BE2C (cell line): ENCODE measurements at regions not wholly inside any gene's neighbourhood (a gene's known extent, or its start where the extent isn't known, plus 50 kb on each side); places are given as distances from the start of the nearest gene placed in this dataset.
A peak's percentile ranks its signal among the peaks of the same experiment; 100 is the strongest.

Source experiments
- DNase-seq: peaks from one replicate; pipeline ENCODE4 v3.0.0-alpha.2; 2020
- H3K27me3 ChIP-seq: fragments of 250-450 bp; sonication (Bioruptor Pico); 2 replicates; pipeline ENCODE4 v1.5.1; 2020; ENCODE audit warnings: mild to moderate bottlenecking
- H3K36me3 ChIP-seq: fragments of 250-450 bp; sonication (Bioruptor Pico); 2 replicates; pipeline ENCODE4 v1.5.1; 2020; ENCODE audit warnings: mild to moderate bottlenecking
- H3K4me1 ChIP-seq: fragments of 250-450 bp; sonication (Bioruptor Pico); 2 replicates; pipeline ENCODE4 v1.5.1; 2020
- H3K4me3 ChIP-seq: 2 replicates; pipeline ENCODE4 v1.5.1; 2011; ENCODE audit warnings: low read depth, low read length
- H3K9me3 ChIP-seq: fragments of 250-450 bp; sonication (Bioruptor Pico); 2 replicates; pipeline ENCODE4 v1.5.1; 2020
- CTCF ChIP-seq: IDR thresholded peaks from 2 replicates; pipeline ENCODE4 v1.5.1; 2012; ENCODE audit warnings: mild to moderate bottlenecking, low read depth, low read length

GRCh38 chr1:5793516-5793915 is 198.7 kb downstream of the NPHP4 start:
- no peak for TF ChIP-seq CTCF
- no peak overlapping the region for H3K4me3 ChIP-seq
- DNase-seq, result no peak
- no peaks in the 10 kb centered on the region for H3K36me3 ChIP-seq
- H3K27me3 ChIP-seq, result no peaks in the 10 kb centered on the region
- no peaks in the 10 kb centered on the region for H3K9me3 ChIP-seq
- H3K4me1 ChIP-seq, result no peaks in the 10 kb centered on the region

- no peaks in the 10 kb centered on the region for H3K36me3 ChIP-seq
- no peak for TF ChIP-seq CTCF
- no peak overlapping the region for H3K4me3 ChIP-seq
- no peaks in the 10 kb centered on the region for H3K9me3 ChIP-seq
- no peak for DNase-seq
- no peaks in the 10 kb centered on the region for H3K4me1 ChIP-seq
- H3K27me3 ChIP-seq, result no peaks in the 10 kb centered on the region
These were observed 211.1 kb downstream of the NPHP4 start for GRCh38 chr1:5781079-5781478.

- no peak for DNase-seq
- TF ChIP-seq CTCF, result no peak
- Histone ChIP-seq H3K36me3 (no peaks in the 10 kb centered on the region), H3K4me3 (no peak overlapping the region), H3K27me3 (no peaks in the 10 kb centered on the region), H3K4me1 (no peaks in the 10 kb centered on the region), H3K9me3 (no peaks in the 10 kb centered on the region)
These were observed 211.9 kb downstream of the NPHP4 start for GRCh38 chr1:5780324-5780716.

GRCh38 chr1:5779608-5780323 is 212.5 kb downstream of the NPHP4 start:
- Histone ChIP-seq H3K9me3 (no peaks in the 10 kb centered on the region), H3K36me3 (no peaks in the 10 kb centered on the region), H3K27me3 (no peaks in the 10 kb centered on the region), H3K4me3 (no peak overlapping the region), H3K4me1 (no peaks in the 10 kb centered on the region)
- peak; percentile 16 for DNase-seq
- no peak for TF ChIP-seq CTCF

GRCh38 chr1:5776035-5776550 is 216.1 kb downstream of the NPHP4 start:
- H3K4me1 ChIP-seq, result no peaks in the 10 kb centered on the region; the same call in 1 of the 2 replicates
- no peaks in the 10 kb centered on the region for H3K9me3 ChIP-seq
- H3K4me3 ChIP-seq, result no peak overlapping the region
- H3K36me3 ChIP-seq, result no peaks in the 10 kb centered on the region
- no peaks in the 10 kb centered on the region for H3K27me3 ChIP-seq
- no peak for TF ChIP-seq CTCF
- DNase-seq, result no peak

GRCh38 chr1:5774019-5774418 is 218.2 kb downstream of the NPHP4 start:
- no peaks in the 10 kb centered on the region for H3K27me3 ChIP-seq
- no peaks in the 10 kb centered on the region for H3K9me3 ChIP-seq
- no peaks in the 10 kb centered on the region for H3K36me3 ChIP-seq
- H3K4me3 ChIP-seq, result no peak overlapping the region
- H3K4me1 ChIP-seq, result no peaks in the 10 kb centered on the region; the same call in 1 of the 2 replicates
- DNase-seq, result no peak
- no peak for TF ChIP-seq CTCF
